Gastrocnemius medialis (tissue), 4 donors: ENCODE measurements at regions not wholly inside any gene's neighbourhood (a gene's known extent, or its start where the extent isn't known, plus 50 kb on each side); places are given as distances from the start of the nearest gene placed in this dataset.

Experiments
- POLR2A ChIP-seq, 2 donors: fragments of 450-650 bp; IDR thresholded peaks; one replicate each; pipeline ENCODE4 v1.6.1; 2017; ENCODE audit warnings: antibody characterized with exemption in 2 of 2, mild to moderate bottlenecking in 2 of 2, moderate library complexity in 2 of 2
- TF ChIP-seq, protein P1 (sequence below), 5 experiments: fragments of 450-650 bp in 3 of 5; fragments of 200-600 bp in 2 of 5; sonication (generic) in 2 of 5; IDR thresholded peaks in 4 of 5; conservative IDR thresholded peaks in 1 of 5; 1 replicate in 4 of 5; 2 replicates in 1 of 5; pipeline ENCODE4 v1.5.1; 2016 to 2019; ENCODE audit warnings: antibody characterized with exemption in 5 of 5, mild to moderate bottlenecking in 3 of 5, moderate library complexity in 3 of 5

DNA sequence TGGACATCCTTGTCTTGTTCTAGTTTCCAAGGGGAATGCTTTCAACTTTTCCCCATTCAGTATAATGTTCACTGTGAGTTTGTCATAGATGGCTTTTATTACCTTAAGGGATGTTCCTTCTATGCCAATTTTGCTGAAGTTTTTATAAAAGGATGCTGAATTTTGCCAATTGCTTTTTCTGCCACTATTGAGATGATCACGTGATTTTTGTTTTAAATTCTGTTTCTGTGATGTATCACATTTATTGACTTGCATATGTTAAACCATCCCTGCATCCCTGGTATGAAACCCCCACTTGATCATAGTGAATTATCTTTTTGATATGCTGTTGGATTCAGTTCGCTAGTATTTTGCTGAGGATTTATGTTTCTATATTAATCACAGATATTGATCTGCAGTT lies 130.6 kb upstream of the TAB2 start:
- TF ChIP-seq, protein P1, sequence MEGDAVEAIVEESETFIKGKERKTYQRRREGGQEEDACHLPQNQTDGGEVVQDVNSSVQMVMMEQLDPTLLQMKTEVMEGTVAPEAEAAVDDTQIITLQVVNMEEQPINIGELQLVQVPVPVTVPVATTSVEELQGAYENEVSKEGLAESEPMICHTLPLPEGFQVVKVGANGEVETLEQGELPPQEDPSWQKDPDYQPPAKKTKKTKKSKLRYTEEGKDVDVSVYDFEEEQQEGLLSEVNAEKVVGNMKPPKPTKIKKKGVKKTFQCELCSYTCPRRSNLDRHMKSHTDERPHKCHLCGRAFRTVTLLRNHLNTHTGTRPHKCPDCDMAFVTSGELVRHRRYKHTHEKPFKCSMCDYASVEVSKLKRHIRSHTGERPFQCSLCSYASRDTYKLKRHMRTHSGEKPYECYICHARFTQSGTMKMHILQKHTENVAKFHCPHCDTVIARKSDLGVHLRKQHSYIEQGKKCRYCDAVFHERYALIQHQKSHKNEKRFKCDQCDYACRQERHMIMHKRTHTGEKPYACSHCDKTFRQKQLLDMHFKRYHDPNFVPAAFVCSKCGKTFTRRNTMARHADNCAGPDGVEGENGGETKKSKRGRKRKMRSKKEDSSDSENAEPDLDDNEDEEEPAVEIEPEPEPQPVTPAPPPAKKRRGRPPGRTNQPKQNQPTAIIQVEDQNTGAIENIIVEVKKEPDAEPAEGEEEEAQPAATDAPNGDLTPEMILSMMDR (IDR thresholded peaks at IDR 0.05 in 4 of 5, conservative IDR thresholded peaks at IDR 0.05 in 1 of 5): no peak
- TF ChIP-seq POLR2A (IDR thresholded peaks at IDR 0.05): no peak
